Prostate gland (tissue), 2 donors: ENCODE measurements at regions not wholly inside any gene's neighbourhood (a gene's known extent, or its start where the extent isn't known, plus 50 kb on each side); places are given as distances from the start of the nearest gene placed in this dataset.

Experiments
- POLR2A ChIP-seq: fragments of 450-650 bp; IDR thresholded peaks from one replicate; pipeline ENCODE4 v1.6.1; 2016; ENCODE audit warnings: antibody characterized with exemption, mild to moderate bottlenecking
- POLR2AphosphoS5 ChIP-seq: sonication (generic); formaldehyde crosslinking; IDR thresholded peaks from one replicate; pipeline ENCODE4 v1.6.1; 2017; ENCODE audit warnings: antibody characterized with exemption
- TF ChIP-seq, protein P1 (sequence below), 4 experiments: fragments of 200-600 bp in 2 of 4; fragments of 450-650 bp in 2 of 4; sonication (generic) in 2 of 4; IDR thresholded peaks; 1 replicate in 3 of 4; 2 replicates in 1 of 4; pipeline ENCODE4 v1.5.1; 2016 to 2019; ENCODE audit warnings: antibody characterized with exemption in 4 of 4, mild to moderate bottlenecking in 2 of 4, moderate library complexity in 2 of 4

DNA sequence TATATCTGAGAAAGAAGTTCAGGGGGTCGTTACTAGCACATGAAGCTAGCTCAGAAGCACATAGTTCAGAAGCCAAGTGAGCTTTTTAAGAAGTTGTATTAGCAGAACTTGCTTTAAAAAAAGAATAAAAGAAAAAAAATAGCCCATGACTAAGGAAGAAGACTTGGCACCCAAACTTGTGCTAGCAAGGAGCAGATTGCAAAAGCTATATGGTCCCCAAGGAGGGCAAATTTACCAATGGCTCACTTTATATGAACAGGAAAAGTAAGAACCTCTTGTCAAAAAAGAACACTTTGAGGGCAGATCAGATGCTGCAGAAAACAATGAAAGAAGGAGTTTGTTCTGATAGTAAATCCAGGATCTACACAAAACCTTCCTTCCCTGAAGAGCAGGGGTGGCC, 486.5 kb upstream of the ACVR2A start:
- TF ChIP-seq, protein P1, sequence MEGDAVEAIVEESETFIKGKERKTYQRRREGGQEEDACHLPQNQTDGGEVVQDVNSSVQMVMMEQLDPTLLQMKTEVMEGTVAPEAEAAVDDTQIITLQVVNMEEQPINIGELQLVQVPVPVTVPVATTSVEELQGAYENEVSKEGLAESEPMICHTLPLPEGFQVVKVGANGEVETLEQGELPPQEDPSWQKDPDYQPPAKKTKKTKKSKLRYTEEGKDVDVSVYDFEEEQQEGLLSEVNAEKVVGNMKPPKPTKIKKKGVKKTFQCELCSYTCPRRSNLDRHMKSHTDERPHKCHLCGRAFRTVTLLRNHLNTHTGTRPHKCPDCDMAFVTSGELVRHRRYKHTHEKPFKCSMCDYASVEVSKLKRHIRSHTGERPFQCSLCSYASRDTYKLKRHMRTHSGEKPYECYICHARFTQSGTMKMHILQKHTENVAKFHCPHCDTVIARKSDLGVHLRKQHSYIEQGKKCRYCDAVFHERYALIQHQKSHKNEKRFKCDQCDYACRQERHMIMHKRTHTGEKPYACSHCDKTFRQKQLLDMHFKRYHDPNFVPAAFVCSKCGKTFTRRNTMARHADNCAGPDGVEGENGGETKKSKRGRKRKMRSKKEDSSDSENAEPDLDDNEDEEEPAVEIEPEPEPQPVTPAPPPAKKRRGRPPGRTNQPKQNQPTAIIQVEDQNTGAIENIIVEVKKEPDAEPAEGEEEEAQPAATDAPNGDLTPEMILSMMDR (IDR thresholded peaks at IDR 0.05), result no peak
- TF ChIP-seq POLR2AphosphoS5 (no peak), POLR2A (no peak)
